ENCODE measurements at regions not wholly inside any gene's neighbourhood (a gene's known extent, or its start where the extent isn't known, plus 50 kb on each side); places are given as distances from the start of the nearest gene placed in this dataset.

DNA sequence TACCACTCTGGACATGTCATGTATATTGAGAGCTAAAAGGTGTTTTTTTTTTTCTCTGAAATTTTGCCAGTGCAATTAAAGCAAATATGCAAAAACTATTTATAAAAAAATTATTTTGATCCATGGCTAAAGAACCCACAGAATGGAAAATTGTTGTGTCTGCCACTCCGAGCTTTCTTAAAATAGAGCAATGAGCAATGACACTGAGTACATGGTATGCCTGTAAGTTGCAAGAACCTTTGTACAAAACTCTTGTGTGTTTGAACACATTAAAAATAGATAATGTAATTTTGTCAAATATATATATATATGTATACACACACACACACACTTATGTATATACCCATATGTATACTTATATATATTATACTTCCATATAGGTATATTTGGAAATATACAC lies 1530.9 kb upstream of the B3GALT2 start:
- ATAC-seq, result no peak
- intact Hi-C loops (cut with micrococcal nuclease; ENCODE audit: unreplicated experiment), result no loop called here
- H3K9me3 ChIP-seq (replicated peaks; ENCODE audit: control insufficient read depth, insufficient read depth, low read length), result no peaks in the 10 kb centered on the region
- no peak for TF ChIP-seq RAD21 (IDR thresholded peaks at IDR 0.05; ENCODE audit: insufficient read depth, low read depth, low read length)
- no peaks in the 10 kb centered on the region for H3K36me3 ChIP-seq (ENCODE audit: control insufficient read depth in 2 of 2, insufficient read depth in 2 of 2, low read length in 1 of 2)
- H2AFZ ChIP-seq (ENCODE audit: control insufficient read depth, low read depth, low read length), result no peak overlapping the region
- no peak overlapping the region for H3K27ac ChIP-seq (ENCODE audit: control insufficient read depth, insufficient read depth)
- no peak for FAIRE-seq
- ChIA-PET CTCF (interaction anchor here (0.6 kb wide), 1 partner anchor 369 kb away, joined by 3 read pairs; no protein-coding TSS in a partner anchor), POLR2A (interaction anchor here (0.6 kb wide), 1 partner anchor 10 kb away, joined by 3 read pairs; no protein-coding TSS in a partner anchor), RAD21 (ENCODE audit: unreplicated experiment) (no interaction called here), SMC1A (ENCODE audit: uncharacterized antibody, unreplicated experiment) (interaction anchor here (1.0 kb wide), 1 partner anchor 14 kb away, joined by 5 read pairs; no protein-coding TSS in a partner anchor)
- no peaks in the 10 kb centered on the region for H3K4me1 ChIP-seq (ENCODE audit: control insufficient read depth, insufficient read depth, low read length)
- no peak for DNase-seq (ENCODE audit: low read depth, low spot score)
- H3K27me3 ChIP-seq (replicated peaks in 1 of 2; ENCODE audit: control insufficient read depth in 2 of 2, insufficient read depth in 2 of 2, low read length in 1 of 2), result no peaks in the 10 kb centered on the region
- no peak overlapping the region for H3K4me2 ChIP-seq (ENCODE audit: control insufficient read depth, insufficient read depth)
- no peaks in the 10 kb centered on the region for H4K20me1 ChIP-seq (ENCODE audit: control insufficient read depth, insufficient read depth)
- no peak overlapping the region for H3K9ac ChIP-seq (ENCODE audit: control insufficient read depth, insufficient read depth, low read length)
- no peak overlapping the region for H3K4me3 ChIP-seq
- no peaks in the 10 kb centered on the region for H3K79me2 ChIP-seq (ENCODE audit: control insufficient read depth, insufficient read depth, low read length)
- WGBS (ENCODE audit: insufficient coverage, insufficient replicate concordance, low lambda C conversion rate, missing lambda C conversion rate), result 0% methylated on average over 1 of the region's 1 CpG
- no TSS peak for BruUV-seq (replicated peaks)
- in situ Hi-C loops (cut with MboI), result no loop called here

DNA sequence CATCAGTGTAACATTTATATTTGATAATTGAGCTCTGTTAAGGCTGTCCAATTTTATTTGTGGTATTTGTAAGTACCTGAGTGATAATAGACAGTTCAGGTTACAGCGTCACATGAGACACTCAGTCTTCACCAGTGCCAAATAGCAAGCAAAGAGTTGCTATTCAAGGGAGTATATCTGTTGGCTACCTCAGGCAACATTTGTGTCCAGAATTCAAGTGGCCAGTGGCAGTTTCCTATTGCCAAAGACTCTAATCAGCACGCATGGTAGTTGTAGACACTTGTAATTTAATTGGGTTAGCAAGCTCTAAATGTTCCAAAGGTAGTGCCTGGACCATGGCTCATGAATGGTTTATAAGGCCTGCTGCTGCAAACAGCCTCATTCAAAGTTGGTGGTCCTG lies 1524.3 kb upstream of the B3GALT2 start:
- TF ChIP-seq ESRRA (IDR thresholded peaks at IDR 0.05; ENCODE audit: low read length), result no peak
- TF ChIP-seq POLR2AphosphoS2 (IDR thresholded peaks at IDR 0.05; ENCODE audit: low read depth, low read length), result no peak
- TF ChIP-seq IRF4 (IDR thresholded peaks at IDR 0.05; ENCODE audit: low read depth, low read length), result no peak
- no peak for TF ChIP-seq BCL11A (IDR thresholded peaks at IDR 0.05; ENCODE audit: low read depth, low read length)
- TF ChIP-seq, protein P1, sequence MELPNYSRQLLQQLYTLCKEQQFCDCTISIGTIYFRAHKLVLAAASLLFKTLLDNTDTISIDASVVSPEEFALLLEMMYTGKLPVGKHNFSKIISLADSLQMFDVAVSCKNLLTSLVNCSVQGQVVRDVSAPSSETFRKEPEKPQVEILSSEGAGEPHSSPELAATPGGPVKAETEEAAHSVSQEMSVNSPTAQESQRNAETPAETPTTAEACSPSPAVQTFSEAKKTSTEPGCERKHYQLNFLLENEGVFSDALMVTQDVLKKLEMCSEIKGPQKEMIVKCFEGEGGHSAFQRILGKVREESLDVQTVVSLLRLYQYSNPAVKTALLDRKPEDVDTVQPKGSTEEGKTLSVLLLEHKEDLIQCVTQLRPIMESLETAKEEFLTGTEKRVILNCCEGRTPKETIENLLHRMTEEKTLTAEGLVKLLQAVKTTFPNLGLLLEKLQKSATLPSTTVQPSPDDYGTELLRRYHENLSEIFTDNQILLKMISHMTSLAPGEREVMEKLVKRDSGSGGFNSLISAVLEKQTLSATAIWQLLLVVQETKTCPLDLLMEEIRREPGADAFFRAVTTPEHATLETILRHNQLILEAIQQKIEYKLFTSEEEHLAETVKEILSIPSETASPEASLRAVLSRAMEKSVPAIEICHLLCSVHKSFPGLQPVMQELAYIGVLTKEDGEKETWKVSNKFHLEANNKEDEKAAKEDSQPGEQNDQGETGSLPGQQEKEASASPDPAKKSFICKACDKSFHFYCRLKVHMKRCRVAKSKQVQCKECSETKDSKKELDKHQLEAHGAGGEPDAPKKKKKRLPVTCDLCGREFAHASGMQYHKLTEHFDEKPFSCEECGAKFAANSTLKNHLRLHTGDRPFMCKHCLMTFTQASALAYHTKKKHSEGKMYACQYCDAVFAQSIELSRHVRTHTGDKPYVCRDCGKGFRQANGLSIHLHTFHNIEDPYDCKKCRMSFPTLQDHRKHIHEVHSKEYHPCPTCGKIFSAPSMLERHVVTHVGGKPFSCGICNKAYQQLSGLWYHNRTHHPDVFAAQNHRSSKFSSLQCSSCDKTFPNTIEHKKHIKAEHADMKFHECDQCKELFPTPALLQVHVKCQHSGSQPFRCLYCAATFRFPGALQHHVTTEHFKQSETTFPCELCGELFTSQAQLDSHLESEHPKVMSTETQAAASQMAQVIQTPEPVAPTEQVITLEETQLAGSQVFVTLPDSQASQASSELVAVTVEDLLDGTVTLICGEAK (IDR thresholded peaks at IDR 0.05; ENCODE audit: borderline replicate concordance), result no peak
- no peak for TF ChIP-seq RFX5 (IDR thresholded peaks at IDR 0.05; ENCODE audit: low read depth, low read length)
- no peak for TF ChIP-seq TCF7 (IDR thresholded peaks at IDR 0.05; ENCODE audit: borderline replicate concordance)
- TF ChIP-seq HDGF (IDR thresholded peaks at IDR 0.05), result no peak
- TF ChIP-seq NFYA (IDR thresholded peaks at IDR 0.05; ENCODE audit: borderline replicate concordance, low read depth, low read length), result no peak
- no peak for TF ChIP-seq KLF5 (IDR thresholded peaks at IDR 0.05; ENCODE audit: partially characterized antibody)
- no peak for TF ChIP-seq PAX8 (IDR thresholded peaks at IDR 0.05)
- no peak for TF ChIP-seq POU2F2 (IDR thresholded peaks at IDR 0.05; ENCODE audit: borderline replicate concordance, low read depth, low read length)
- DNase-seq (ENCODE audit: low read depth, low spot score) (no peak), FAIRE-seq (no peak), ATAC-seq (no peak)
- Histone ChIP-seq H3K4me3 (no peak overlapping the region), H3K4me2 (ENCODE audit: control insufficient read depth, insufficient read depth) (no peak overlapping the region), H3K79me2 (ENCODE audit: control insufficient read depth, insufficient read depth, low read length) (no peaks in the 10 kb centered on the region), H3K4me1 (ENCODE audit: control insufficient read depth, insufficient read depth, low read length) (no peaks in the 10 kb centered on the region), H3K27ac (ENCODE audit: control insufficient read depth, insufficient read depth) (no peak overlapping the region), H3K9ac (ENCODE audit: control insufficient read depth, insufficient read depth, low read length) (no peak overlapping the region), H3K9me3 (replicated peaks; ENCODE audit: control insufficient read depth, insufficient read depth, low read length) (no peaks in the 10 kb centered on the region), H3K27me3 (replicated peaks in 1 of 2; ENCODE audit: control insufficient read depth in 2 of 2, insufficient read depth in 2 of 2, low read length in 1 of 2) (no peaks in the 10 kb centered on the region), H3K36me3 (ENCODE audit: control insufficient read depth in 2 of 2, insufficient read depth in 2 of 2, low read length in 1 of 2) (no peaks in the 10 kb centered on the region), H4K20me1 (ENCODE audit: control insufficient read depth, insufficient read depth) (no peaks in the 10 kb centered on the region), H2AFZ (ENCODE audit: control insufficient read depth, low read depth, low read length) (no peak overlapping the region)
- intact Hi-C loops (cut with micrococcal nuclease; ENCODE audit: unreplicated experiment) (no loop called here), in situ Hi-C loops (cut with MboI) (no loop called here)
- ChIA-PET SMC1A (ENCODE audit: uncharacterized antibody, unreplicated experiment) (no interaction called here), POLR2A (no interaction called here), RAD21 (ENCODE audit: unreplicated experiment) (no interaction called here), CTCF (no interaction called here)
- no TSS peak for BruUV-seq (replicated peaks)
- 28% methylated on average over 2 of the region's 2 CpGs for WGBS (ENCODE audit: insufficient coverage, insufficient replicate concordance, low lambda C conversion rate, missing lambda C conversion rate)
